HG02588 (cell line): ENCODE measurements at regions not wholly inside any gene's neighbourhood (a gene's known extent, or its start where the extent isn't known, plus 50 kb on each side); places are given as distances from the start of the nearest gene placed in this dataset.
"Not testable (repeated sequence)": the region's sequence is repeated elsewhere in the genome, so short reads cannot be mapped to it uniquely, and the experiment has no call there.

ENCODE experiments used
- ATAC-seq: cut with Tn5 transposase; IDR thresholded peaks from one replicate; pipeline ENCODE4 v1.9.1; 2021; ENCODE audit warnings: mild to moderate bottlenecking, moderate library complexity; ENCODE audit not compliant: unreplicated experiment

- ATAC-seq: no peak
Observed at GRCh38 chr21:39006571-39007311, 176.5 kb downstream of the PSMG1 start.

- no peak for ATAC-seq
Observed at GRCh38 chr21:39005502-39005787, 177.8 kb downstream of the PSMG1 start.

GRCh38 chr21:39004634-39005501 is 178.4 kb downstream of the PSMG1 start:
- no peak for ATAC-seq

GRCh38 chr21:39003982-39004633 is 179.1 kb downstream of the PSMG1 start:
- ATAC-seq: no peak

- ATAC-seq: no peak
Observed at GRCh38 chr21:39001341-39001740, 181.9 kb downstream of the PSMG1 start.

- no peak for ATAC-seq
Observed at GRCh38 chr21:39000496-39000895, 182.8 kb downstream of the PSMG1 start.

GRCh38 chr21:38999161-38999560 is 184.1 kb downstream of the PSMG1 start:
- no peak for ATAC-seq

GRCh38 chr21:38998281-38998680 is 185.0 kb downstream of the PSMG1 start:
- ATAC-seq: not testable (repeated sequence)

GRCh38 chr21:38997843-38998175 is 185.4 kb downstream of the PSMG1 start:
- not testable (repeated sequence) for ATAC-seq

- ATAC-seq: no peak
Observed at GRCh38 chr21:38997051-38997842, 186.0 kb downstream of the PSMG1 start.

GRCh38 chr21:38996355-38996754 is 186.9 kb downstream of the PSMG1 start:
- no peak for ATAC-seq

GRCh38 chr21:38995731-38996130 is 187.5 kb downstream of the PSMG1 start:
- ATAC-seq: no peak

GRCh38 chr21:38995071-38995669 is 188.1 kb downstream of the PSMG1 start:
- ATAC-seq: no peak

GRCh38 chr21:38994042-38994441 is 188.3 kb downstream of the ETS2 start:
- ATAC-seq: no peak

- ATAC-seq: no peak
Observed at GRCh38 chr21:38993561-38993960, 187.8 kb downstream of the ETS2 start.

GRCh38 chr21:38992737-38993136 is 187.0 kb downstream of the ETS2 start:
- ATAC-seq: no peak

GRCh38 chr21:38990424-38990794 is 184.7 kb downstream of the ETS2 start:
- no peak for ATAC-seq

GRCh38 chr21:38989745-38990423 is 184.2 kb downstream of the ETS2 start:
- ATAC-seq: no peak

- no peak for ATAC-seq
Observed at GRCh38 chr21:38989379-38989744, 183.6 kb downstream of the ETS2 start.
